ENCODE measurements at regions not wholly inside any gene's neighbourhood (a gene's known extent, or its start where the extent isn't known, plus 50 kb on each side); places are given as distances from the start of the nearest gene placed in this dataset.

GRCh38 chr3:26308454-26308853 is 314.1 kb upstream of the LRRC3B start:
- TF ChIP-seq, protein P1, sequence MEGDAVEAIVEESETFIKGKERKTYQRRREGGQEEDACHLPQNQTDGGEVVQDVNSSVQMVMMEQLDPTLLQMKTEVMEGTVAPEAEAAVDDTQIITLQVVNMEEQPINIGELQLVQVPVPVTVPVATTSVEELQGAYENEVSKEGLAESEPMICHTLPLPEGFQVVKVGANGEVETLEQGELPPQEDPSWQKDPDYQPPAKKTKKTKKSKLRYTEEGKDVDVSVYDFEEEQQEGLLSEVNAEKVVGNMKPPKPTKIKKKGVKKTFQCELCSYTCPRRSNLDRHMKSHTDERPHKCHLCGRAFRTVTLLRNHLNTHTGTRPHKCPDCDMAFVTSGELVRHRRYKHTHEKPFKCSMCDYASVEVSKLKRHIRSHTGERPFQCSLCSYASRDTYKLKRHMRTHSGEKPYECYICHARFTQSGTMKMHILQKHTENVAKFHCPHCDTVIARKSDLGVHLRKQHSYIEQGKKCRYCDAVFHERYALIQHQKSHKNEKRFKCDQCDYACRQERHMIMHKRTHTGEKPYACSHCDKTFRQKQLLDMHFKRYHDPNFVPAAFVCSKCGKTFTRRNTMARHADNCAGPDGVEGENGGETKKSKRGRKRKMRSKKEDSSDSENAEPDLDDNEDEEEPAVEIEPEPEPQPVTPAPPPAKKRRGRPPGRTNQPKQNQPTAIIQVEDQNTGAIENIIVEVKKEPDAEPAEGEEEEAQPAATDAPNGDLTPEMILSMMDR (conservative IDR thresholded peaks at IDR 0.05; ENCODE audit: low read depth, low read length), result no peak
- TF ChIP-seq EZH2phosphoT487 (IDR thresholded peaks at IDR 0.05; ENCODE audit: borderline replicate concordance, low read length) (no peak), EZH2 (IDR thresholded peaks at IDR 0.05; ENCODE audit: low read length, unreplicated experiment) (no peak)
